T-helper 2 cell treated with Interferon-gamma antibody and Interleukin-4, amounts not matched to agents 100 ng/mL and 5 ng/mL, for 36 hours (primary cell): ENCODE measurements at regions not wholly inside any gene's neighbourhood (a gene's known extent, or its start where the extent isn't known, plus 50 kb on each side); places are given as distances from the start of the nearest gene placed in this dataset.

ENCODE experiments used
- intact Hi-C: fragments of 100-400 bp; cut with micrococcal nuclease; formaldehyde crosslinking; loops from one replicate; pipeline ENCODE4 v1.15.1; 2023

- intact Hi-C loops, result no loop called here
Observed at GRCh38 chr4:28167411-28167810, 1306.8 kb downstream of the STIM2 start.

GRCh38 chr4:28176942-28177341, 1316.3 kb downstream of the STIM2 start:
- intact Hi-C loops, result no loop called here

DNA sequence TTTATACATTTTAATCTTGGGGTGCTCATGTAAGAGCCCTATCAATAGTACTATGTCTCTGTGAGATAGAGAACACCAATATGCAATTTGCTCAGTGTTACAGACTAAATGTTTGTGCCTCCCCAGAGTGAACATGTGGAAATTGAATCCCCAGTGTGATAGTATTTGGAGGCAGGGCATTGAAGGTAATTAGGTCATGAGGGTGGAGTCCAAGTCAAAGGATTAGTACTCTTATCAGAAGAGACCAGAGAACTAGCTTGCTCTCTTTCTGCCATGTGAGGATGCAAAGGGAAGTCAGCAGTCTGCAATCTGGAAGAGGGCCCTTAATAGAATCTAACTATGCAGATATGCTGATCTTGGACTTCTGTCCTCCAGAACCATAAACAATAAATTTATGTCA, 1317.0 kb downstream of the STIM2 start:
- intact Hi-C loops, result no loop called here

DNA sequence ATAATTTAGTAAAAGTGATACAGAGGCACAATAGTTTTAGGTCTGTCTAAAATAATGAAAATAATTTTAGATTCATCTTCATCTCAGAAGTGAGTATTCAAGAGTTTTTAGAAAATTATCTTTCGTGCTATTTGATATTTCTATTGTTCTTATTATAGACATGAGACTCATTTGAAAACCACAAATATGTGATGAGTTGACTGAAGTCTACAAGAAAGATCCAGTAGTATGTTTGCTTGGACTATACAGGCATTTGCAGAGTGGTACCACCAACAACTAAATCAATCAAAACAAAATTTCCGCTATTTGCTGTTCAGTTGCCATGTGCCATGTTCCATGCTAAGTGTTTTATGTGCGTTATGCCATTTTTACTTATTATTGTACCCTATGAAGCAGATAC, 1318.5 kb downstream of the STIM2 start:
- intact Hi-C loops, result no loop called here

DNA sequence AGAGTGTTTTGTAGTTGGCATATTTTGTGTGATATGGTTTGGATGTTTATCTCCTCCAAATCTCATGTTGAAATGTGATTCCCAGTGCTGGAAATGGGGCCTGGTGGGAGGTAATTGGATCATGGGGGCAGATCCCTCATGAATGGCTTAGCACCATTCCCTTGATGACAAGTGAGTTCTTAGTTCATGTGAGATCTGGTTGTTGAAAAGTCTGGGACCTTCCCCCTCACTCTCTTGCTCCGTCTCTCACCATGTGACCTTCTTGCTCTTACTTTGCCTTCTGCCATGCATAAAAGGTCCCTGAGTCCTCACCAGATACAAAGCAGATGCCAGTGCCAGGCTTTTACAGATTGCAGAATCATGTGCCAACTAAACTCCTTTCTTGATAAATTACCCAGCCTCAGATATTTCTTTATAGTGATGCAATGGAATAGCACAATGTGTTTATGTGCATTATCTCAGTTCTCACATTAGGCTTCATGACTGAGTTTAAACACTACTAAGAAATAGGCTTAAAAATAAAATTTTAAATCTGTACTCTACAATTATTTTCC, 1348.8 kb downstream of the STIM2 start:
- intact Hi-C loops, result no loop called here

- intact Hi-C loops, result no loop called here
Observed at GRCh38 chr4:28211676-28212470, 1351.2 kb downstream of the STIM2 start.

GRCh38 chr4:28221536-28221935, 1360.9 kb downstream of the STIM2 start:
- intact Hi-C loops, result no loop called here

- intact Hi-C loops, result no loop called here
Observed at GRCh38 chr4:28225050-28225449, 1364.4 kb downstream of the STIM2 start.

DNA sequence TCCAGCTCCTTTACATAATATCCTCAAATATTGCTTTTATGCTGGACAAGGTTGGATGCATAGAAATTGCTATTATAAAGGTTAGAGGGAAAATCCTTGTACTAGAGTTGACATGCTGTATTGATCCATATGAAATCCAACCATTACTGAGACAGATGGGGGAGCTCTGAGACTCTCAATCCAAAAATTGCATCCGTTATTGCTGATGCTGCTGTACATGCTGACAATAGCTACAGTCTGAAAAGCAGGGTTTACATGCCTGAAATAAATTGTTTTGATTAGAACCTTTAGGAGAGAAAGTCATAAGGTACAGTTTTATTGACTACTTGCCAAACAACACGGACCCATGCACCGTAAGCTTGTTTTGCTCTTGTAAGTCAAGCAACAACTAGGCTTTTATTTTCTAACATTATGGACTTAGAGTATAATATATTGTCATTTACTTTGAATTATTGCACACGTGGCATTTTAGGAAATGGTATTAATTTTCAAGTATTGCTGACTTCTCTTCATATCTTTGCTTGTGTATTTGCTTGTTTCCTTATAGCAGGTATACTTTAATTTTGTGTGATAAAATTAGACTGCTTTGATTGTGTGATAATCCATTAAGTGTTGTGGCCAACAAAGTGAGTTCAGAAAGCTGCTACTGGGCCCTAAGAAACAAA, 1365.2 kb downstream of the STIM2 start:
- intact Hi-C loops, result no loop called here

GRCh38 chr4:28226962-28227361, 1366.3 kb downstream of the STIM2 start:
- intact Hi-C loops, result no loop called here

- intact Hi-C loops, result no loop called here
Observed at GRCh38 chr4:28227764-28228163, 1367.1 kb downstream of the STIM2 start.

- intact Hi-C loops, result no loop called here
Observed at GRCh38 chr4:28228561-28229491, 1368.2 kb downstream of the STIM2 start.

DNA sequence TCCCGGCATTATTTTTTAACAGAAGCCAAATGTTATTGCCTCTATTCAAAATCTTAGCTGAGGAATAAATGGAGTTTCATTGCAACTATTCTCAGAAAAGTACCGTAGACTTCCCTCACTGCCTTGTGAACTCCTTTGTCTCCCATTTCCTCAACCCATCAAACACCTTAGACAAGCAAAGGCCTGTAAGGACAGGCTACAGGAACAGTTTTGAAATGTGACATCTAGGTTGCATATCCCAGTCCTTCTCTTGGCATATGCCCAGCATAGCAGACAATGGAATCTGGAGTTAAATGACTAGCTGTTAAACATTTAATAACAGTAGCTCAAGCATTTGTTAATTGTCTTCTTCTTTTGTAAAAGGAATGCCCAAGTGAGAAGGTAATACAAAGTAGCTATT, 1371.7 kb downstream of the STIM2 start:
- intact Hi-C loops, result no loop called here

DNA sequence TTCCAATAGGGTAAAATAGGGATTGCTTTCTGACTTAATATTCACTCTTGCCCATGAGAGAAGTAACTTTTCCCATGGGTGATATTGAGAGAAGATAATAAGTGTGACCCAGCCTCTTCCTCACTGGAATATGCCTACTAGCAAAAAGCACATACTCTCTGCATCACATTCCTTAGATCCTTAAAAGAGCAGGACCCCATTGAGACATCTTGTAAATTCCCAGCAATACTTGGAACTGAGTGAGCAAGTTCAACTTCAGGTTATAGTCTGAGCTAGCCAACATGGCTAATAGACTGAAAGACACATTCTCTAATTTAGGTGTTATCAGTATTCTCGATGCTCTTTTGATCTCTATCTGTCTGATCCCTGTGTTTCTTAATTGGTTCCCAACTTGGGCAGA, 1372.3 kb downstream of the STIM2 start:
- intact Hi-C loops, result no loop called here

GRCh38 chr4:28233724-28234123, 1373.1 kb downstream of the STIM2 start:
- intact Hi-C loops, result no loop called here

GRCh38 chr4:28238876-28239275, 1378.2 kb downstream of the STIM2 start:
- intact Hi-C loops, result no loop called here

DNA sequence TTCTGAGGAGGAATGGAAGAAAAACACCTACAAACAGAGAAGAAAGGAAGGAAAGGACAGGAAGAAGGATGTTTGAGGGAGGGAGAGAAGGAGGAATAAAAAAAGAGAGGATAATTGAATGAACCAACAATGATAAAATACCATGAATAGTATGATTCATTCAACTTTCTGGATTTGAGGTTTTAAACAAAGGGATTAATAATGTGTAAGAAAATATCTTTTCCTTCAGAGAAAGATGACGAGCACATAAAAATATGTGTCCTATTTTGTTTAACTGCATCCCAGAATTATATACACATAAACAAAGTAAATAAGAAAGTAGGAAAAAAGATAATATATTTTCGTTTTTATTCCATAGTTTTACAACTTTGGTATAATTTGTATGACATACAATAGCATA, 1380.4 kb downstream of the STIM2 start:
- intact Hi-C loops, result no loop called here

DNA sequence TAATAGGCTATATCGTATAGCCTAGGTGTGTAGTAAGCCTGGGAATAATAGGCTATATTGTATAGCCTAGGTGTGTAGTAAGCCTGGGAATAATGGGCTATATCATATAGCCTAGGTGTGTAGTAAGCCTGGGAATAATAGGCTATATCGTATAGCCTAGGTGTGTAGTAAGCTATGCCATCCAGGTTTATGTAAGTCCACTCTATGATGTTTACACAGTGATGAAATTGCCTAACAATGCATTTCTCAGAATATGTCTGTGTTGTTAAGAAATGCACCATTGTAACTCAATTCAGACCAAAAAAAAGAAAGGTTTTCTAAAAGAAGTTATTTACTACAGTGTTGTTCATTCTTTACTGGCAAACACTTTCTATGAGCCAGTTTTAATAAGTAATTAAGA, 1387.2 kb downstream of the STIM2 start:
- intact Hi-C loops, result no loop called here

DNA sequence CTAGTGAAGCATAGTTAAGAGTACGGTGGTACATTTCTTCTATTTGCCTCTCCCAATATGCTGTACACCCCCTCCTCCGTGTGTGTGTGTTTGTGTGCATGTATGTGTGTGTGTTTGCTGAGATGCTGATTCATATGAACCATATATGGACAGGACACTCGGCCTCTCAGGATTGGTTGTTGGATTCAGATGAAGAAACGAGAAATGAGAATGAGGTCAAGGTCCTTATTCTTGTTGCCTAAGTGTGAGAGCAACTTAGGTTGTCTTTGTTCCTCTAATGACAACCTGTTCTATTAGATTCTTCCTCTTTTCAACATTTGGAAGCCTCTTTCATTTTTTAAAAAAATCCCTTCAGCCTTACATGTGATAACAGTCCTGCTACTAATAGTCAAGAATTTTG, 1387.6 kb downstream of the STIM2 start:
- intact Hi-C loops, result no loop called here

DNA sequence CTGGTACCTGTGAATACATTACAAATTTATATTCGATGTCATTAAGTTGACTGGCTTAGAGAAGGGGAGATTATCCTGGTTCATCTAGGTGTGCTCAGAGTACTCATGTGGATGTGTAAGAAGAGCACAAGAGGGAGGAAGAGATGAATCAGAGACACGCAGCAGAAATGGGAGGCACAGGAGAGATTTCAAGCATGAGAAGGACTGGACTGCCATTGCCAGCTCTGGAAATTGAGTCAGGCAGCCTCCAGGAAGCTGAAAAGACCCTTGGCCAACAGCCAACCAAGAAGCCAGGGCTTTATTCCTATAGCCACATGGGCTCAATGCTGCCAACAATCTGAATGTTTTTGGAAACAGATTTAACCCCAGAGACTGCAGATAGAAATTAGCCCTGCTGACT, 1390.0 kb downstream of the STIM2 start:
- intact Hi-C loops, result no loop called here

DNA sequence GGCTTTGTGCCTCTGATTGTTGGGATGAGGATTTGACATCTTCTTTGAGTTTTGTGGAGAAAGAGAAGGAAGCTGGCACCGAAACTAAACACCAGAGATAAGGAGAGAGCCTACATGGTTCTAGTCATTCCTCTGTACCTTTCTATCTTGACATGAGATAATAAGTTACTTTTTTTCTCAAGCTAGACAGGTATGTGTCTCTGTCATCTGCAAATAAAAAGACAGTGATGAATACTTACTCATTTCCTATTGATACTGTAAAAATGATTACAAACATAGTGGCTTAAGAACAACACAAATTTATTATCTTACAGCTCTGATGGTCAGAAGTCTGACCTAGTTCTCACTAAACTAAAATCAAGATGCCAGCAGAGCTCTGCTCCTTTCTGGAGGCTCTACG, 1391.2 kb downstream of the STIM2 start:
- intact Hi-C loops, result no loop called here

GRCh38 chr4:28254003-28254402, 1393.4 kb downstream of the STIM2 start:
- intact Hi-C loops, result no loop called here
